Mammary epithelial cell (primary cell): ENCODE measurements at regions not wholly inside any gene's neighbourhood (a gene's known extent, or its start where the extent isn't known, plus 50 kb on each side); places are given as distances from the start of the nearest gene placed in this dataset.

ENCODE experiments used
- EZH2 ChIP-seq: IDR thresholded peaks from 2 replicates; pipeline ENCODE4 v1.6.1; 2012; ENCODE audit warnings: low read length, inconsistent platforms, borderline replicate concordance
- TF ChIP-seq, protein P1 (sequence below), 2 donors: IDR thresholded peaks in 1 of 2; conservative IDR thresholded peaks in 1 of 2; 2 replicates each; pipeline ENCODE4 v1.5.1; 2011 to 2012; ENCODE audit warnings: inconsistent platforms in 2 of 2, low read length in 2 of 2, mild to moderate bottlenecking in 2 of 2, control low read depth in 1 of 2, low read depth in 1 of 2; ENCODE audit not compliant: insufficient read depth in 1 of 2; ENCODE audit errors: extremely low read depth in 1 of 2

DNA sequence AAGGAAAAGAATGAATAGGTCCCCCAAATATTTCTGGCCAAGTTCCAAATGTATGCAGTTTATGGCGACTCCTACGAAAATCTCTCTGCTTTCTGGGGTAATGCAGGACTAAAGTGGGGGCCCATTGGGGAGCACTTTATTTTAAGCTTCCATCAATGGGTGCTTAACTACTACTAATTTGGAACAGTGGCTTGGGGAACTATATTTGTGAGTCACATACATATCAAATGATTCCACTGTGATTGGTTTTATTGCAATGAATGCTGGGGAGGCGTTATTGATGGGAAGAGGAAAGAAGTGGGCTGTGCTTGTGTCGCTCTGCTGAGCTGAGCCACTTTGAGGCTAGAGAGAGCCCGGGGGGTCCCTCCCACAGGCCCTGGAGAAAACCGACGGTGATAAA, 560.4 kb upstream of the SALL3 start:
- TF ChIP-seq, protein P1, sequence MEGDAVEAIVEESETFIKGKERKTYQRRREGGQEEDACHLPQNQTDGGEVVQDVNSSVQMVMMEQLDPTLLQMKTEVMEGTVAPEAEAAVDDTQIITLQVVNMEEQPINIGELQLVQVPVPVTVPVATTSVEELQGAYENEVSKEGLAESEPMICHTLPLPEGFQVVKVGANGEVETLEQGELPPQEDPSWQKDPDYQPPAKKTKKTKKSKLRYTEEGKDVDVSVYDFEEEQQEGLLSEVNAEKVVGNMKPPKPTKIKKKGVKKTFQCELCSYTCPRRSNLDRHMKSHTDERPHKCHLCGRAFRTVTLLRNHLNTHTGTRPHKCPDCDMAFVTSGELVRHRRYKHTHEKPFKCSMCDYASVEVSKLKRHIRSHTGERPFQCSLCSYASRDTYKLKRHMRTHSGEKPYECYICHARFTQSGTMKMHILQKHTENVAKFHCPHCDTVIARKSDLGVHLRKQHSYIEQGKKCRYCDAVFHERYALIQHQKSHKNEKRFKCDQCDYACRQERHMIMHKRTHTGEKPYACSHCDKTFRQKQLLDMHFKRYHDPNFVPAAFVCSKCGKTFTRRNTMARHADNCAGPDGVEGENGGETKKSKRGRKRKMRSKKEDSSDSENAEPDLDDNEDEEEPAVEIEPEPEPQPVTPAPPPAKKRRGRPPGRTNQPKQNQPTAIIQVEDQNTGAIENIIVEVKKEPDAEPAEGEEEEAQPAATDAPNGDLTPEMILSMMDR (conservative IDR thresholded peaks at IDR 0.05 in 1 of 2, IDR thresholded peaks at IDR 0.05 in 1 of 2; ENCODE audit: extremely low read depth in 1 of 2, insufficient read depth in 1 of 2, low read depth in 1 of 2, low read length in 2 of 2) = no peak
- no peak for TF ChIP-seq EZH2
